Liver (tissue), 8 donors: ENCODE measurements at regions not wholly inside any gene's neighbourhood (a gene's known extent, or its start where the extent isn't known, plus 50 kb on each side); places are given as distances from the start of the nearest gene placed in this dataset.

Experiments
- DNase-seq: peaks from one replicate; pipeline ENCODE4 v3.0.0-alpha.2; 2017; ENCODE audit warnings: low spot score
- H3K27ac ChIP-seq, 2 donors: one replicate each; pipeline ENCODE4 v1.7.0; 2013; ENCODE audit warnings: inconsistent platforms in 2 of 2, low read length in 2 of 2, control low read depth in 1 of 2, low read depth in 1 of 2, mild to moderate bottlenecking in 1 of 2
- H3K27me3 ChIP-seq, 4 donors: one replicate each; pipeline versions ENCODE4 v1.6.1 to v1.7.0; 2013; ENCODE audit warnings: low read length in 3 of 4, inconsistent platforms in 1 of 4, mild to moderate bottlenecking in 1 of 4, moderate library complexity in 1 of 4; ENCODE audit not compliant: control insufficient read depth in 4 of 4, insufficient read depth in 4 of 4
- H3K36me3 ChIP-seq, 4 donors: one replicate each; pipeline versions ENCODE4 v1.6.1 to v1.7.0; 2013; ENCODE audit warnings: low read length in 3 of 4, mild to moderate bottlenecking in 3 of 4, low read depth in 1 of 4, moderate library complexity in 1 of 4; ENCODE audit not compliant: control insufficient read depth in 4 of 4, insufficient read depth in 3 of 4
- H3K4me1 ChIP-seq, 4 donors: one replicate each; pipeline versions ENCODE4 v1.6.1 to v1.7.0; 2013; ENCODE audit warnings: low read length in 3 of 4, mild to moderate bottlenecking in 3 of 4, moderate library complexity in 1 of 4; ENCODE audit not compliant: control insufficient read depth in 4 of 4, insufficient read depth in 4 of 4
- H3K4me3 ChIP-seq, 3 donors: one replicate each; pipeline versions ENCODE4 v1.6.1 to v1.7.0; 2013; ENCODE audit warnings: low read length in 3 of 3, control low read depth in 1 of 3, low read depth in 1 of 3, mild to moderate bottlenecking in 1 of 3
- H3K9ac ChIP-seq, 2 donors: one replicate each; pipeline ENCODE4 v1.7.0; 2013; ENCODE audit warnings: low read length in 2 of 2, mild to moderate bottlenecking in 2 of 2, moderate library complexity in 2 of 2, control low read depth in 1 of 2, low read depth in 1 of 2
- H3K9me3 ChIP-seq, 4 donors: one replicate each; pipeline versions ENCODE4 v1.6.1 to v1.7.0; 2013; ENCODE audit warnings: low read length in 3 of 4; ENCODE audit not compliant: control insufficient read depth in 4 of 4
- ATF3 ChIP-seq: IDR thresholded peaks from 2 replicates; pipeline ENCODE4 v1.6.1; 2016; ENCODE audit warnings: antibody characterized with exemption
- CTCF ChIP-seq: fragments of 150-350 bp; IDR thresholded peaks from 2 replicates; pipeline ENCODE4 v1.5.1; 2017; ENCODE audit warnings: improper control_type of control experiment, low read depth, low read length; ENCODE audit not compliant: missing input control
- EGR1 ChIP-seq, 2 donors: IDR thresholded peaks; 2 replicates each; pipeline ENCODE4 v1.6.1; 2016 to 2018; ENCODE audit warnings: antibody characterized with exemption in 2 of 2, low read depth in 2 of 2
- FOXA1 ChIP-seq: IDR thresholded peaks from 2 replicates; pipeline ENCODE4 v1.6.1; 2016; ENCODE audit warnings: antibody characterized with exemption
- FOXA2 ChIP-seq: IDR thresholded peaks from 2 replicates; pipeline ENCODE4 v1.6.1; 2016; ENCODE audit warnings: antibody characterized with exemption
- GABPA ChIP-seq, 2 donors: IDR thresholded peaks in 1 of 2; conservative IDR thresholded peaks in 1 of 2; 2 replicates each; pipeline ENCODE4 v1.6.1; 2016; ENCODE audit warnings: antibody characterized with exemption in 2 of 2, mild to moderate bottlenecking in 1 of 2, moderate library complexity in 1 of 2
- HNF4A ChIP-seq, 2 donors: conservative IDR thresholded peaks; 2 replicates each; pipeline ENCODE4 v1.6.1; 2016; ENCODE audit warnings: antibody characterized with exemption in 2 of 2, mild to moderate bottlenecking in 2 of 2
- HNF4G ChIP-seq: IDR thresholded peaks from 2 replicates; pipeline ENCODE4 v1.6.1; 2016; ENCODE audit warnings: antibody characterized with exemption
- JUND ChIP-seq, 2 donors: IDR thresholded peaks; 2 replicates each; pipeline ENCODE4 v1.6.1; 2016; ENCODE audit warnings: antibody characterized with exemption in 2 of 2
- MAX ChIP-seq: IDR thresholded peaks from 2 replicates; pipeline ENCODE4 v1.6.1; 2016; ENCODE audit warnings: antibody characterized with exemption
- NR2F2 ChIP-seq: IDR thresholded peaks from 2 replicates; pipeline ENCODE4 v1.6.1; 2016; ENCODE audit warnings: antibody characterized with exemption
- RAD21 ChIP-seq, 2 donors: IDR thresholded peaks; 2 replicates each; pipeline ENCODE4 v1.6.1; 2016; ENCODE audit warnings: antibody characterized with exemption in 2 of 2, mild to moderate bottlenecking in 2 of 2
- REST ChIP-seq: IDR thresholded peaks from 2 replicates; pipeline ENCODE4 v1.6.1; 2016; ENCODE audit warnings: antibody characterized with exemption, mild to moderate bottlenecking
- RXRA ChIP-seq, 2 donors: IDR thresholded peaks; 2 replicates each; pipeline ENCODE4 v1.6.1; 2017 to 2018; ENCODE audit warnings: antibody characterized with exemption in 2 of 2, mild to moderate bottlenecking in 1 of 2
- SP1 ChIP-seq: IDR thresholded peaks from 2 replicates; pipeline ENCODE4 v1.6.1; 2018; ENCODE audit warnings: antibody characterized with exemption, mild to moderate bottlenecking
- TAF1 ChIP-seq: conservative IDR thresholded peaks from 2 replicates; pipeline ENCODE4 v1.6.1; 2016; ENCODE audit warnings: antibody characterized with exemption, mild to moderate bottlenecking
- YY1 ChIP-seq: IDR thresholded peaks from 2 replicates; pipeline ENCODE4 v1.6.1; 2016; ENCODE audit warnings: antibody characterized with exemption, mild to moderate bottlenecking
- ZBTB33 ChIP-seq: IDR thresholded peaks from 2 replicates; pipeline ENCODE4 v1.6.1; 2016; ENCODE audit warnings: antibody characterized with exemption
- WGBS: extraction: QIAGEN DNeasy Blood & Tissue Kit; methylation state at CpG from one replicate; pipeline ENCODE4 v1.1.7; 2013; 5-methylcytosine and 5-hydroxymethylcytosine counted together
- donor health status: healthy.
- donor health status: healthy.
- donor health status: healthy.
- donor health status: healthy.
- donor health status: healthy.

GRCh38 chr2:52396836-52397235 is 1364.9 kb upstream of the NRXN1 start:
- Histone ChIP-seq H3K36me3 (no peaks in the 10 kb centered on the region), H3K4me1 (no peaks in the 10 kb centered on the region), H3K27me3 (no peaks in the 10 kb centered on the region), H3K4me3 (no peak overlapping the region), H3K9me3 (no peaks in the 10 kb centered on the region), H3K27ac (no peak overlapping the region), H3K9ac (no peak overlapping the region)
- DNase-seq = no peak
- TF ChIP-seq REST (no peak), FOXA1 (no peak), CTCF (no peak), RAD21 (IDR thresholded peaks at IDR 0.05) (peak in 1 of 2 donors; percentile 22), ATF3 (no peak), JUND (IDR thresholded peaks at IDR 0.05) (no peak), ZBTB33 (no peak), HNF4A (conservative IDR thresholded peaks at IDR 0.05) (peak; percentile 86 to 90), HNF4G (peak; percentile 82), TAF1 (no peak), SP1 (peak; percentile 38), RXRA (IDR thresholded peaks at IDR 0.05) (no peak)
- WGBS = 28% methylated on average over 1 of the region's 1 CpG

GRCh38 chr2:52395912-52396311 is 1364.0 kb upstream of the NRXN1 start:
- Histone ChIP-seq H3K4me3 (no peak overlapping the region), H3K9me3 (no peaks in the 10 kb centered on the region), H3K4me1 (no peaks in the 10 kb centered on the region), H3K36me3 (no peaks in the 10 kb centered on the region), H3K9ac (no peak overlapping the region), H3K27ac (no peak overlapping the region), H3K27me3 (no peaks in the 10 kb centered on the region)
- 82% methylated on average over 1 of the region's 1 CpG for WGBS
- no peak for DNase-seq
- TF ChIP-seq YY1 (no peak), SP1 (no peak), NR2F2 (no peak), ATF3 (no peak), ZBTB33 (no peak), EGR1 (IDR thresholded peaks at IDR 0.05; ENCODE audit: low read depth in 2 of 2) (no peak), RXRA (IDR thresholded peaks at IDR 0.05) (no peak), MAX (no peak), FOXA2 (no peak), HNF4A (conservative IDR thresholded peaks at IDR 0.05) (no peak), RAD21 (IDR thresholded peaks at IDR 0.05) (no peak), HNF4G (no peak), FOXA1 (no peak), GABPA (IDR thresholded peaks at IDR 0.05 in 1 of 2, conservative IDR thresholded peaks at IDR 0.05 in 1 of 2) (no peak), REST (no peak)
